GM19043 (cell line): ENCODE measurements at regions not wholly inside any gene's neighbourhood (a gene's known extent, or its start where the extent isn't known, plus 50 kb on each side); places are given as distances from the start of the nearest gene placed in this dataset.

Experiments used
- ATAC-seq: cut with Tn5 transposase; IDR thresholded peaks from one replicate; pipeline ENCODE4 v1.9.1; 2021; ENCODE audit warnings: low read depth; ENCODE audit not compliant: unreplicated experiment

DNA sequence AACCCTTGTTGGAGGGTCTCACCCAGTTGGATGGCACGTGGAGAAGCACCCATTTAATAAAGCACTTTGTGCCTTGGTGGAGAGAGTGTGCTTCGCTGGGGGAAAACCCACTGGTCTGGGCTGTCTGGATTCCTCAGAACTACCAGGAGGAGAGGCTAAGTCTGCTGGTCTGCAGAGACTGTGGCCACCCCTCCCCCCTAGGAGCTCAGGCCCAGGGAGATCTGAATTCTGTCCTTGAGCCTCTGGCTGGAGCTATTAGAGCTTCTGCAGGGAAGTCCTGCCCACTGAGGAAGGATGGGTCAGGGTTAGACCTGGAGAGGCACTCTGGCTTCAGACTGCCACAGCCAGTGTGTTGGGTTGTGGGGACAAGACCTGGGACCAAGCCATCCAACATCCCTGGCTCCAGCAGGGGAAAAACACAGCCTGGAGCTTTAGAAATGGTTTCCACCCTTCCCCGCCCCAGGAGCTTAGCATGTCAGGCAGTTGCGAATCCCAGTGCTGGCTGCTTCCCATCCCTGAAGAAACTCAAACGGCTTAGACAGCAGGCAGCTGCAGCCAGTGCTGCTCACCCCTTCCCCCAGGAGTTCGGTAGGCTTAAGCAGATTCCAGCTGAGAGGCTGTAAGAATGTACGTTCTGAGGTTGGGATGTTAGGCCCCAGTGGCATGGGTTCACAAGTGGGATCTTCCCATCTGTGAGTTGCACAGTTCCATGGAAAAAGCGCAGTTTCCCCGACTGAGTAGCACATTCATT lies 288.3 kb downstream of the TGFB2 start:
- ATAC-seq: no peak

GRCh38 chr1:218634212-218634611 lies 289.1 kb downstream of the TGFB2 start:
- no peak for ATAC-seq

DNA sequence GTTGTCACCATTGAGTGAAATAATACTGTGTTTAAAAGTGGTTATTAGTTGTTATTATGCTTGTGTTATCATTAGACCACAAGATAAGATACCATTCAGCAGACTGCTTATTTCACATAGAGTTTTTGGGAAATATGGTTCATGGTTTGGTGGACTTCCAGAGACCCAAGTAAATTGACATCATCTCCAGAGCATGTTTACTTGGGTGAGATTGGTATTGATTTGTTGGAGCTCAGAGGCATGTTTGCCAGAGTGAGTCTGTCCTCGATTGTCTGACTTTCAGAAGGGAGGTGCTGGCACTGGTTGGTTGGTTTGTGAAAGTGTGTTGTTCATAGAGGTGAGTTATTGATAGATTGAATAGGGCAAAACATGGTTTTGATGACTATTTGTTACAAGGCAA lies 291.4 kb downstream of the TGFB2 start:
- ATAC-seq: no peak

DNA sequence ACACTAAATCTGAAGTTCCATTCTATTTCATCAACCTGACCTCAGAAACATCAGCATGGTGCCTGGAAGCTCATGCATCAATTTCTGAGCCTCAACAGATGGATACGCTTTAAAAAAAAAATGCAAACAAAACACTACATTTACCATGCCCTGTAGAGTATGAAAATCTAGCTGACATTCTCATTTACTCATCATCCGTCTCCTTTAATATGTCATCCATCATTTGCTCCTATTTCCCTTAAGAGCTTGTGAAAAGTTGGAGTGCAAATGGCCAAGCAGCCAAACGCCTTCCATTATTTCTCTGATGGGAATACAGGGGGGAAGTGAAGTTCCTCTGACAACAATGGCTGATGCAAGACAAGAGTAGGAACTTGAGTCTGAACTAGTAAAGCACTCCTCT lies 295.0 kb downstream of the TGFB2 start:
- no peak for ATAC-seq

DNA sequence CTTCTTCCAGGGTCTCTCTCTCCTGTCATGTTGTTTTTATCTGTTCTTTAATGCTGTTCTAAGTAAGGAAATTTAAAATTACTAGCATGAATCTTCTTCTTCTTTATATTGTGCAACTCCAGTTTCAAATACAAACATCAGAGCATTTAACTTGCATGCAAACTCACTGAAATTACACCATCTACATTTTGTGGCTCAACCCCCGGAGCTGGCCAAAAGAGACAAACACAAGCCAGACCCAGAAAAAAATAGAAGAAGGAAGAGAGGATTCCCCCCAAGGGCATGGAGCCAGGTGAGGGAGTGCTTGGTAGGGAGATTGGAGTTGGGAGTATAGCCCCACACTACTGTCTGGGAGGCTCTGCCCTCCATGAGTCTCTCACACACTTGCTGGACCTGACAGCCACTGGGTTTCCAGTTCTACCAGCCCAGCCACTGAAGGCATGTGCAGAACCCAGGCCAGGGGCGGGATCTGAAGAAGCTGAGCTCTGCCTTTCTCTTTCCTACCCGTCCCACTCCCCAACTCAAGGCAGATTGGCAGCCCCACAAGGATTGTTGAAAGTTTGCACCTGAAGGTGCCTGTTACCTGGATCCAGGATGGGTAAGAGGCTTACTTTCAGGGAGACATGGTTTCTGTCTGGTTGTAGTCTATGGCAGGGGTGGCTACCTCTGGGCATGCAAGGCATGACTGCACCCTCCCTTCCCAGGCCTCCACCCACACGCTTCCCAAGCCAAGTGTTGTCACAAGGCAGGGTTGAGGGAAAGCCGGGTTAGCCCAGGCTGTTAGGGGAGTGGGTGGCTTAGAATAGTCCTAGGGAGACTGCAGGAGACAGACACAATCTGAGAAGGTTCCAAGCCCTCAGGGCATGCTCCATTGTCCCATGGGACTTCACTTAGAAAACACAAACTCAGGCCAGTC lies 297.2 kb downstream of the TGFB2 start:
- ATAC-seq: no peak

- no peak for ATAC-seq
Measured at GRCh38 chr1:218643281-218643680, 298.1 kb downstream of the TGFB2 start.

GRCh38 chr1:218643926-218644325 lies 298.8 kb downstream of the TGFB2 start:
- no peak for ATAC-seq

DNA sequence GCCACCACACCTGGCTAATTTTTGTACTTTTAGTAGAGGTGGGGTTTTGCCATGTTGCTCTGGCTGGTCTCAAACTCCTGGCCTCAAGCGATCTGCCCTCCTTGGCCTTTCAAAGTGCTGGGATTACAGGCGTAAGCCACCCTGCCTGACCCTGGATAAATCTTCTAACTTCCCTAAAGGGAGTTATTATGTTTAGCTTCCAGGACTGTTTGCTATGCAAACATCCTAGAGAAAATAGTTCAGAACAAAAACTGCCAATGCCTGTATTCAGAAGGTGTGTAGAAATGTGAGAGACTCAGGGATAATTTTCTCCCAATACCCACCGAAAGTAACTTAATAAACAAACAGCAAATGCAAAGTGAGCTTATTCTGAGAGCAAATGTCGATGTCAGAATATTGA lies 301.2 kb downstream of the TGFB2 start:
- no peak for ATAC-seq

DNA sequence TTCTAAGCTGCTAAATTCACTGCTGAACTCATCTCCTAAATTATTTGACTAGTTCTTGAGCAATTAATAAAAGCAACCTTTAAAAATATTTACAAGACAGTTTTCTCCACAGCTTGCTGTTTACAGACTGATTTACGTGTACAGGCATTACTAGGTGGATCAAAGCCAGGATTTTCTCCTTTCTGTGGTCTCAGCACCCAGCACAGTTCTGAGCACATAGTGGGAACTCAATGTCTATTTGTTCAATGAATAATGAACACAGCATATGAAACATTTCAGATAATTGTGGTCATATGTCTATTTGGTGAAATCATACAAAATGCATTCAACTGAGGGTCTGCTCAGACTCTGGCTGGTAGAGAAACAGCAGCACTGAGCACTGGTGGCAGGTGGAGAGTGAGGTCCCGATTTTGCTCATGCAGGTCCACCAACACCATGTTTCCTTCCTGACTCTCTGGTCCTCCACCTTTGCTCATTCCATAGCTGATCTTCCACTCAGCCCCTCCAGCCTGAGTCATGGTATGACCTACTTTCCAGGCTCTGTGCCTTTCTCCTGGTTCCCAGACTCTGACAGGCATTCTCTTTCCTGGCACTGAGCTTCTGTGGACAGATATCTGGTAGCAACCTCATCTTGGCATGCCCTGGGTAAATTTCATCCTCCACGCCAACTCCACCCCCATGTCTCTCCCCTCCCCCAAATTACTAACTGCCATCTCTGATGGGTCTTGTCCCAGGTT lies 311.3 kb downstream of the TGFB2 start:
- no peak for ATAC-seq

- ATAC-seq: no peak
Measured at GRCh38 chr1:218658269-218658668, 313.1 kb downstream of the TGFB2 start.

- ATAC-seq: no peak
Measured at GRCh38 chr1:218658899-218659298, 313.8 kb downstream of the TGFB2 start.

DNA sequence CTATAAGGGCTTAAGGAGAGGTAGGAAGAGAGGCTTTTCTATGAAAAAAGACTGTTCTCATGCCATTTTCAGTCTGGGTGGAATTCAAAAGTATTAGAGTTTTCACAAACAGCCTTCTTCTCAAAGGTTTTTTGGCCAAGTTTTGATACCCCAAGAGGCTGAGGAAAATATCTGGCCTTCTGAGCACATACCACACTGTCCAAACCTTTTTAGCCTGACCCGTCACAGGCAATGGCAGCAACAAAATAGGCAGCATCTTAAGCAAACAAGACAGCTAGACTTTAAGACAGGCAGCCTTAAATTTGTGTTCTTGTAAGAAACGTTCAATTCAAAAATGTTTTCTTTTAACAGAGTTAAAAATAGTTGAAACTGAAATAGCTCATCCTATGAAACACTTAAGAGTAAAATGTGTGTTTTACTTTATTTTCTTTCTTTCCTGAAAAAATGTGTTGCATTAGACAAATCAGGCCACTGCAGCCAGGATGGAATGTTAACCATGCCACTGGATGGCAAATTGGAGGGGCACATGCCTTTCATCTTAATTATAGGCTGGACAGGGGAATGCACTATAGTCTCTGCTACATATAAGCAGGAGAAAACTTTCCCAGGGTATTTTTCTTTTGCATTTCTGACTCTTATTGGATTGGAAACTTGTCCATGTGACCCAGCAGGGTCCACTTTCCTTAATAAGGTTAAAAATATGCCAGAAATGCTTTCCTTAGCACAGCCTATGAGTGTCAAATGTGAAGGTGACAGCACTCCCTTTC lies 315.0 kb downstream of the TGFB2 start:
- ATAC-seq: no peak

DNA sequence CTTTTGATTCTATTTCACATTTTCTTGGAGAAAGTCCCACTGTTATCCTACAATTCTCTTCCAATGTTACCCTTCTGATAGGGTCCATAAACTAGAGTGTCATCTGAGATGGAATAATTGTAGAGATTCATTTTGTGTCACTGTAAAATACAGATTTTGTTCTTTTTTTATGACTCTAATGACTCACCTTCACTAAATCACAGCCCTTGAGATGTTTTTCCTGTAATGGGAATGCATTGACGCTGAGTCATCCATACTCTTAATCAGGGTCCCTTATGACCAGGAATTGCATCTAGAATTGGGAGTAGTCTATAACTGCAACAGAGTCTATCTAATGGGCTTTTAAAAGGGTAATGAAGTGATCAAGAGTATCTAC lies 315.5 kb downstream of the TGFB2 start:
- no peak for ATAC-seq

GRCh38 chr1:218661411-218661810 lies 316.3 kb downstream of the TGFB2 start:
- ATAC-seq: no peak

DNA sequence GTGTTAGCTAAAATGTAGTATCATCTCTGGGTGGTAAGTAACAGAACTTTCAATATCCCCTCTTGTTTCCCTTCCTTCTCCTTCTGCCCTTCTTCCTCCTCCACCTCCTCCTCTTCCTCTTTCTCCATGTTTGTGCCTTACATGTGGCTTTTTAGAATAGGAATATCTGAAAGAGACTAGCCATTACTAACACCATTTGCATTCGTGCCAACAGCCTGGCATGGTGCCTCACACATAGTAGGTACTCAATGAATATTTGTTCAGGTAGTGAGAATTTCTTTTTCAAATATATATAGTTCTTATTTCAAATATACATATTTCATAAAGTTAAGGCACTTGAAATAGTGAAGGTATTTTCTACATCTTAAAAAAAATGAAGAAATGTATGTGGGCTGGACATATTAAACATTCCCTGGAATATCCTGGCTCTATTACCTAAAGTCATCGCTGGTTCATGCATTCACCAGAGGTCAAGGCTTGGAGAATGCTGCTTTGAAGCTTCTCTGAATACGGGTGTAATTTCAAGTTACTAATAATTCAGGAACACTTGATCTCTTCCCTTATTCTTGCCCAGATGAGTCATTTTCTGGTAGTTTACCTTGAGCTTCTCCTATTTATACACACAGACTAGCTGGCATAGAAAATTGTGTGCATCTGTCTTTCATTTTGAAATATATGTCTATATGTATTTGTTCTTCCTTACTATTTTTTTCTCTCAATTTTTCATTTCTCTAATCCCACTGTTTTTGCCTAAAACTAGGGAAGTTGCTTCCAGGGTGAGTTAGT lies 319.4 kb downstream of the TGFB2 start:
- no peak for ATAC-seq

DNA sequence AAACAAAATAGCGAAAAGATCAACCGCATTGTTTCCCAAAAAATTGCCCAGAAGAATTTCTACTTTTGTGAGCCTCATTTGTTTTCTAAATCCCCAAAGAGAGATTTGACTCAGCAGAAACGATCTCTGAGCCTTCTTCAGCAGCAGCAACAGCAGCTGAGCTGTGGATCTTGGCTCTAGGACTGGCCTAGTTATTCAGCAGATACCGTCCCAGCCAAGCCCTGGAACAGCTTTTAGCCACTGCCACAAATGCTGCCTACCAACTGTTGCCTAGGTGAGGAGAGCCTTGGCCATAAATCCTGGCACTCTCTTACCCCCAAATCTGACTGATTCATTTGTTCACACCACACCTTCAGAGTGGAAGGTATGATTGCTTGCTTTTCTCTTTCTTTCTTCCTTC lies 320.1 kb downstream of the TGFB2 start:
- ATAC-seq: no peak

- ATAC-seq: no peak
Measured at GRCh38 chr1:218666263-218666662, 321.1 kb downstream of the TGFB2 start.

- ATAC-seq: no peak
Measured at GRCh38 chr1:218667781-218668516, 322.8 kb downstream of the TGFB2 start.

- ATAC-seq: no peak
Measured at GRCh38 chr1:218669431-218669830, 324.3 kb downstream of the TGFB2 start.
